ENCODE measurements at regions not wholly inside any gene's neighbourhood (a gene's known extent, or its start where the extent isn't known, plus 50 kb on each side); places are given as distances from the start of the nearest gene placed in this dataset.
A peak's percentile ranks its signal among the peaks of the same experiment; 100 is the strongest.

DNA sequence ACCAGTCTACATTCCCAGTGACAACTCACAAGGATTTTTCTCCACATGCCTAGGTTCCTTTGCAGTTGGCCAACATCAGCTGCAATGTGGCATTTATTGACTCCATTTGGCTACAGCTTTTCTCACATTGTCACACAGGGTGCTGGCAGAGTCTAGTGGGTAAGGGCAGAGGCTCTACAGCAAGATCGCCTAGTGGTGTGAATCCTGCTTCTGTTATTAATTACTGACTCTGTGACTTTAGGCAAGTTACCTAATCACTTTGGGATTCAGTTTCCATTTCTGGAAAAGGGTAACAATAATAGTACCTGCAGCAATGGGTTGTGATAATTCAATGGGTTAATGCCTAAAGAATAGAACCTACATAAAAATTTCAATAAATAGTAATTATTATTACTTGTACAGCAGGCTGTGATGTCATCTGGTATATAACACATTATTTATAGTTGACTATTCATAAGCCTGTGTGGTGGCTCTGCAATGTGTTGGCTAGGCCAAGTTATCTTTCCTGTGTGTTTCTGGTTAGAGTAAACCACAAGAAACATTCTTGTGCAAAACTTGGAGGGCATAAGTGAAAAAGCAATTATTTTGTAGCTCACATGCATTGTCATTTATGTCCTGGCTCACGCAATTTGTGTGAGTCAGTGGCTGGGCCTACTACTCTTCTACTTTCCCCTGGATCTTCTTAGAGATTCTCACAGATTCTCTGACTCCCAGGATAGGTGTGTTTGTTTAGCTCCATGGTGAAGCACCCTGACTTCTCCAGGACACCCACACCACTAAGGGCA is 59.5 kb downstream of the PTGS2 start:
- no peak for DNase-seq (ENCODE audit: low spot score)
- TF ChIP-seq, protein P1, sequence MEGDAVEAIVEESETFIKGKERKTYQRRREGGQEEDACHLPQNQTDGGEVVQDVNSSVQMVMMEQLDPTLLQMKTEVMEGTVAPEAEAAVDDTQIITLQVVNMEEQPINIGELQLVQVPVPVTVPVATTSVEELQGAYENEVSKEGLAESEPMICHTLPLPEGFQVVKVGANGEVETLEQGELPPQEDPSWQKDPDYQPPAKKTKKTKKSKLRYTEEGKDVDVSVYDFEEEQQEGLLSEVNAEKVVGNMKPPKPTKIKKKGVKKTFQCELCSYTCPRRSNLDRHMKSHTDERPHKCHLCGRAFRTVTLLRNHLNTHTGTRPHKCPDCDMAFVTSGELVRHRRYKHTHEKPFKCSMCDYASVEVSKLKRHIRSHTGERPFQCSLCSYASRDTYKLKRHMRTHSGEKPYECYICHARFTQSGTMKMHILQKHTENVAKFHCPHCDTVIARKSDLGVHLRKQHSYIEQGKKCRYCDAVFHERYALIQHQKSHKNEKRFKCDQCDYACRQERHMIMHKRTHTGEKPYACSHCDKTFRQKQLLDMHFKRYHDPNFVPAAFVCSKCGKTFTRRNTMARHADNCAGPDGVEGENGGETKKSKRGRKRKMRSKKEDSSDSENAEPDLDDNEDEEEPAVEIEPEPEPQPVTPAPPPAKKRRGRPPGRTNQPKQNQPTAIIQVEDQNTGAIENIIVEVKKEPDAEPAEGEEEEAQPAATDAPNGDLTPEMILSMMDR (IDR thresholded peaks at IDR 0.05): no peak
- H3K4me3 ChIP-seq: no peak overlapping the region
- H3K27ac ChIP-seq: no peak overlapping the region

DNA sequence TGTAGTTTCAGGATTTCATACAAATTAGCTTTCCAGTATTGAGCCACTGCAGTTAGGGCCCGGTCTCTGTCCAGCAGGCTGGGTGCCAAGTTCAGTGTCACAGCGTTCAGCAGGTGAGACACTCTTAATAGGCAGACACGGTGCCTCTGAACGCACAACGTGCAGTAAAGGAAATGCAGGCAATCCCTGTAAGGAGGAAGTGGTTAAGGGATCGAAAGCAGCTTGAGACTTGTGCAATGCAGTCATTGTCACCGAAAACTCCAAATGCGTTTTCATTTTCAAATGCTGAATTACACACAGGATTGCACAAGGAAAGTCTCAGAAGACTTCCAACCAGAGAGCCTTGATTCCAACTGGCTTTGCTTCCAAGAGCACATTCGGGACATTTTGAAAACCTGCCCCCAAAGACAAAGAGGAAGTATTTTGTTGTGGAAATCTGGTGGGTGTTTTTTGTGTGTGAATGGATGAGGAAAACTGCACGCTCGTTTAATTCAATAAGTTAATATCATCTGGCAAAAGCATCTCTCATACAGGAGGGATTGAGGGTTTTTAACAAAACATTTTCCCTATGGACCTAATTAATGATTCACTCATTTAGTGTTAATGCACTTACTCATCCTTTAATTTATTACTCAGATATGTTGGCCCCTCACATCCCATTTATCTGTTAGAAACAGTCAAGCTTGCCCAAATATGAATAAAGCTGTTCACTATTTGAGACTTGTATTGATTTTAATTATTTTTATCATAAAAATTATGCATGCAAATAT is 61.6 kb downstream of the PTGS2 start:
- TF ChIP-seq, protein P1 (IDR thresholded peaks at IDR 0.05): no peak
- peak; percentile 73 for DNase-seq (ENCODE audit: low spot score)
- peak overlapping the region; percentile 47 for H3K4me3 ChIP-seq
- peak overlapping the region in 1 of 2 donors; percentile 19 for H3K27ac ChIP-seq

DNA sequence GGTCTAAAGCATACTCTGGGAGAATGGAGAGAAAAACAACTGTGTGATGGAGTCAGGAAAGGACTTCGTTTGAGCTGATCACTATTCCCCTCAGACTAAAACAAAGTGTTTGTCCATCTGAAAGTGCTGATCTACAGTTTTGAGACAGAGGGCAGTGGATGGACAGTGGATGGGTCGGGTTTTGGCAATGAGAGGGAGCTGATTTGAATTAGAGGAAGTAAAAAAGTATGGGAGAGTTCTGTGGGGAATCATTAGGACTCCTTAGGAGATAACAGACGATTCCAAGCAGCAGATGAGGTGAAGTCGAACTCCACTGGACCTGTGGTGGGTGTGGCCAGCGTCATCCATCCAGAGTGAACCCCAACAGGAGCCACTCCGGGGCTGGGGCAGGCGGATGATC is 62.3 kb downstream of the PTGS2 start:
- no peak for DNase-seq (ENCODE audit: low spot score)
- Histone ChIP-seq H3K4me3 (peak overlapping the region; percentile 47), H3K27ac (no peak overlapping the region)
- TF ChIP-seq, protein P1 (IDR thresholded peaks at IDR 0.05): no peak

DNA sequence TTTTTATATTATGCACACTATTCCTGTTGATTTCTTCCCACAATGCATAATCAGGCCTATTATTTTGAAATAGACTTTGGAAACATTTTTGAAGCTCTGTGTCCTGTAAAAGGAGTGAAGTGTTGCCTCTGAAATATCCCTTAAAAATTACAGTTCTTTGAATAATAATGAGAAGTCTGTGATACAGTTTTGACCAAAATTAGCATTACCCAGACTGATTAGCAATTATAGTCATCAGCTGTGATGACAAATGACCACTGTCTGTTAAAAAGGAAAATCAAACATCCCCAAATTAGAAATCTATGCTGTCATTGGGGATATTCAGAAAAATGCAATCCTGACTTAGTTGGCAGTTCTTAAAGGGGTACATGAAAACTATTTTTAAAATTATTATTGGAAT is 63.7 kb downstream of the PTGS2 start:
- TF ChIP-seq, protein P1 (IDR thresholded peaks at IDR 0.05): no peak
- H3K4me3 ChIP-seq: no peak overlapping the region
- no peak for DNase-seq (ENCODE audit: low spot score)
- H3K27ac ChIP-seq: no peak overlapping the region

DNA sequence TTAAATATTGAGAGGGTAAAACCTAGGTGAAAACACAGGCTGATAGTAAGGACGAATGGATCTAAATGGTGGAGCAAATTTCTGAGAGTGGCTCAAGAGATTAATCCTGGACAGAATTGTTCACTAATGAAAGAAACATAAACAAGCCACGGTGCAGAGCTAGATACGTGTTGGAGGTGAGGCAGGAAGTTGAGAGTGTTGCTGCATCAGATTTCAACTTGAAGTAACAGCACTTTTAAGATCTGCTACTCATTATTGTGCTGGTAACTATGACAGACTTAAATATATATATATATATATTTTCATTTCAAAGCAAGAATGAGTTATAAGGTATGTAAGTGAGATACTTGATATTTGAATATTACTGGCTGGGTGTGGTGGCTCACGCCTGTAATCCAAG is 64.9 kb downstream of the PTGS2 start:
- H3K27ac ChIP-seq: no peak overlapping the region
- TF ChIP-seq, protein P1 (IDR thresholded peaks at IDR 0.05): no peak
- DNase-seq (ENCODE audit: low spot score): no peak
- no peak overlapping the region for H3K4me3 ChIP-seq

DNA sequence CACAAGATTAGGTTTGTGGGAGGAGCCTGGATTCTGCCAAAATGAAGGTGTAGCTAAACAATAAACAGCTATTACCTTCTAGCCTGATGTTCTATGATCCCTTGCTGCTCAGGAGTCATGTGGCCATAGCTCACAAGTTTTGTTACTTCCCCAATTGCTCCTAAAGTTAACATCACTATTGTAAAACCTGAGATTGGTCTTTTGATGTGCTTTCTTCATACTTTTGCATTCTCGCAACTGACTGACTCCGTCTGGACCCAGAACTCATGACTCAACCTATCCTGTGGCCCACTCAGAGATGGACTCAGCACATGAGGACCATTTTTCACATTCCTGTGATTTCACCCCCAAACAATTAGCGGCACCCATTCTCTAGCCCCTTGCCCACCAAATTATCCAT is 69.1 kb downstream of the PTGS2 start:
- no peak for DNase-seq (ENCODE audit: low spot score)
- Histone ChIP-seq H3K4me3 (no peak overlapping the region), H3K27ac (no peak overlapping the region)
- TF ChIP-seq, protein P1 (IDR thresholded peaks at IDR 0.05): no peak
